ENCODE measurements at regions not wholly inside any gene's neighbourhood (a gene's known extent, or its start where the extent isn't known, plus 50 kb on each side); places are given as distances from the start of the nearest gene placed in this dataset.

GRCh38 chrX:114065577-114066223 lies 518.2 kb upstream of the HTR2C start:
- TF ChIP-seq POLR2A (IDR thresholded peaks at IDR 0.05) (no peak), CTCF (IDR thresholded peaks at IDR 0.05 in 8 of 11, conservative IDR thresholded peaks at IDR 0.05 in 3 of 11) (no peak)
